NCI-H2171 treated with DMSO at 0.1 percent for 48 hours (cell line): ENCODE measurements at regions not wholly inside any gene's neighbourhood (a gene's known extent, or its start where the extent isn't known, plus 50 kb on each side); places are given as distances from the start of the nearest gene placed in this dataset.

Experiments
- DNase-seq: peaks from one replicate; lab custom pipeline; 2025; lab: John Stamatoyannopoulos, UW

DNA sequence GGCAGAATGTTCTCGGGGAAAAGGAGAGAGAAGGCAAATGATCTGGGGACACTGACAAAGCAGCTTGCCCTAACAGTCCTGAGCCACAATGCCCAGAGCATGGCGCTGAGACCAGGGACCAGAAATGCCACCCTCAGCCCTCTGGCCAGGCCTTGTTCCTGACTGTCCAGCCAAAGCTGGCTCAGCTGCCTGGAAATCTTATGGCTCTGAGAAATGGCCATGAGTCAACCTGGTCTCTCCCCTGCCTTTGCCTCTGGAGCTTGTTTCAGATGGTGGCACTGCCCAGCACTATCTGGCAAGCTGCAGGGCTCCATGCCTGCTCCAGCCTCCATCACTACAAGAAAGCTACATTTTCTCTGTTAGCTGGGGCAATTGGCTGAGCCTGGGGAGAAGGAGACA, 90.5 kb upstream of the PLXNA4 start:
- no peak for DNase-seq

DNA sequence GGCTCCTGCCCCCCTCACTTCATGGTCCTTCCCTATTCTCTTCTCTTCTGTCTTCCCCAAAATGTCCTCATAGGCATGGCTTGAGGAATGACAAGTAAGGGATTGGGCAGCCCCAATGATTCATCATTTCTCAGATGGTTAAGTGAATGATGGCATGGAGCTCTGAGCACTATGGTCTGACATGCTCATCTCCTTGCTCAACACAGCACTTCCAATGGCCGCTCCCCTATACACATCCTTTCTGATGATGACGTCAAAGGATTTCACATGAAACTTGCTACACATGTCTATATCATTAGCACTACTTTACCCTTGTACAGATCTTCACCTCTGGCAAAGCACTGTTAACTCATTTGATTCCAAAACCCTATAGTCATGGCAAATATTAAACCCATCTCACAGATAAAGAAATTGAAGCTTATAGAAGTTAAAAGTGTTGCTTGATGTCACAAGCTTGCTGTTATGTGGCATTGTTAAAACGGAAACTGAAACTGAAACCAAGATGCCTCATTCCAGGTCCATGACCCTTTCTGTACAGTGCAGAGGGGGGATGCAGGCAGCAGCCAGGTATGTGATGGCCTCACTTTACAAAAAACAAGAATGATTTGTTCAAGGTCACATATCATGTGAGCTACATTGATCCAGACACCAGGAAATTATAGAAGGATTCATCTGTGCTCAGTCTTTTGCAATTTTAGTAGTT, 90.0 kb upstream of the PLXNA4 start:
- DNase-seq, result no peak

DNA sequence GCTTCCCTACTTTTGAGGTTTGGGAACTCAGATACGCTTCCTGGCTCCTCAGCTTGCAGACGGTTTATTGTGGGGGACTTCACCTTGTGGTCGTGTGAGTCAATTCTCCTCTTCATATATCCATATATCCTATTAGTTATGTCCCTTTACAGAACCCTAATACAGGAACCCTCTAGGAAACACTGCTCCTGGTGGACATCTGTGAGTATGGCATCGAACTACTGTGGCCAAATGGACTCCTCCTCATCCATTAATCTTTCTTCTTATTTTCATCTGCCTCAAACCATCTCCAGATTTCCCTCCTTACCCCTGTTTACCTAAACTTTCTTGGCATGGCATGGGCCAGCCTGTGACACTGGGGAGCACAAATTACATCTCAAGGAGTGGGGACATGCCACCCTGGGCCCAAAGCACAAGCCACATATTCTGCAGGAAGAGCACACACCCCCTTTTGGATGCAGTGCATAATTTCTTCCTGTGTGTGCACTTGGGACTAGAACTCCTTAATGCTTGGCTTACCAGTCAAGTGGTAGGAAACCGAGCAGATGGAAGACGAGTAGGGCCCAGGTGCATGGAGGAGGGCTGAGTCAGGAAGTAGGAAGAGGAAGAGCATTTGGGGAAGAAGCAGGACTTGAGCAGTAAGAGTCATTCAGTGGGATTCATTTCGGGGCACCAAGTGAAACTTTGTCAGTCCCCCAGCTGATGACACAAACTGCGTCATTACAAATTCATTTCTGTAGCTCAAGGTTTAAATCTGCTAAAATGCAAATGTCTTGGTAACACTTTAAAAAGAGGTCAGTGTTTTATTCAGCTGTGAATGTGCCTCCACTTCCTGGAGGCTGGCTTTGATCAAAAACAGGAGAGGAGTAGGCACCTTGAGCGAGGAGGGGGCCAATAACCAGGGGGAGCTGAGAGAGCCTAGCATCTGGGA, 80.8 kb upstream of the PLXNA4 start:
- DNase-seq, result peak; percentile 75

DNA sequence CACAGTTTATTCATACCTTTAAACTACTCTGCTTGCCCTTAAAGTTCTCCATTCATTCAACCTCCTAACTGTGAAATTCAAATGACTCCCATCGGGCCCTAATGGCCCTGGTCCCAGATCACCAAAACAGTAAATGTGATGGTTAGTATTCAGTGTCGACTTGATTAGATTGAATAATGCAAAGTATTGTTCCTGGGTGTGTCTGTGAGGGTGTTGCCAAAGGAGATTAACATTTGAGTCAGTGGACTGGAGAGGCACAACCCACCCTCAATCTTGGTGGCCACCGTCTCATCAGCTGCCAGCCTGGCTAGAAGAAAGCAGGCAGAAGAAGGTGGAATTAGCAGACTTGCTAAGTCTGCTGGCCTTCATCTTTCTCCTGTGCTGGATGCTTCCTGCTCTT, 80.1 kb upstream of the PLXNA4 start:
- no peak for DNase-seq

DNA sequence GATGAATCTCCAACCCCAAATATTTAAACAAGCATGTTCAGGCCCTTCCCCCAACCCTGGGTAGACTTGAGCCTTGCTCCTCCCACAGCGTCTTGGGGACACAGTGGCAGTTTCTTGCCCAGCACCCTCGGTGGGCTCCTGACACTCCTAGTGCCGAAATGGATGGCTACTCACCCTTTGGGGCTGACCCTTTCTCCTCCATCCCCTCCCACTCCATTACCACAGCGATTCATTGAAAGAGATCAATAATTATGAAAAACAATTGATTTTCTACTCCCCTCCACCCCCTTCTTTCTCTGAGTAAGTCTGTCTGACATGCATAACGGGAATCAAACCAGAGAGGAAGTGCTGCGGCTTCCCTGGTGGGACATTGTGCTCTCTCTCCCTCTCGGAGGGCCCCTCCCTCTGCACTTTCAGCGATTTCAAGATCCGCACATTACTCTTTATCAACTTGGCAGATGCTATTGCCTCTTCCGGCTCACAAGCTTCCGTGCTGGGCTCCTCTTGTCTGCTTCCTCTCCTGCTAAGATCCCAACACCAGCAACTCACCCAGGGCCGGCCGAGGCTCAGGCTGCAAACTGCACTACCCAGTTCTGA, 79.0 kb upstream of the PLXNA4 start:
- DNase-seq, result no peak

DNA sequence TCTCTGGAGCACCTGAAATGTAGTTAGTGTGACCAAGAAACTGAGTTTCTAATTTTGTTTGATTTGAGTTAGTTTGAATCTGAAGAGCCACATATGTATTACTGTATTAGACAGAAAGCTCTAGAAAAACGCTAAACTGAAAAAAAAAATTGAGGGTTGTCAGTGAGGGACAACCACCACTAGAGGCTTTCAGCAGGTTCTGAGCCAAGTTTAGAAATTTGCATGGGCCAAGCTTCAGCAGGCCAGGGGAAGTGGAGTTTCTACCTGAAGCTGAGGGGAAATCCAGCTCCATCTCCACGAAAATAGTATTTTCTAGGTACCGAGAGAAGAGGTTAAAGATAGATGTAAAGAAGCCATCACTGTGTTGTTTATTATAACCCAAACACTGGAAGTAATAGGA, 77.9 kb upstream of the PLXNA4 start:
- no peak for DNase-seq

DNA sequence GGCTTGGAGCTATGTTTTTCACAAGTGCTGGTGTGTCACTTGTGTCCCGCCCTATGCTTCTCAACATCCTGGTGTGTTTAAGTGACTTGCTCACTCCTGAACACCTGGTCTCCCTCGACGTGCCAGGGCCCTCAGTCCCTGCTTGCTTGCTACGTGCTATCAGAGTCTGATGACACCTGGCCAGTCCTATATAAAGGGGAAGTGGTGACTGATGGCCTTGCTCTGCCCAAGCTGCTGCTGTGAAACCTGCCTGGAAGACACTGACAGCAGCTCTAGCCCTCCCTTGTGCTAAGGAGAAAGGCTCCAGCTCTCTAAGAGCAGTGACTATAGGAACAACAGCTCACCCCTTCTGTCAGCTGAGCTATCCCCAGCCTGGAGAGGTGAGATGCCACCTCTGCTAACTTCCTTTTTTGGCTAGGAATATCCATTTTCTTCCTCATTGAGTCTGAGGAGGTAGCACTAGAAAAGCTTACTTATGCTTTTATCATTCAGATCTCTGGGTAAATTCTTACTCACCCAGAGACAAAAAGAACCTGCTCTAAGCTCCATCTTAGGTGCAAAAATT, 77.2 kb upstream of the PLXNA4 start:
- no peak for DNase-seq

DNA sequence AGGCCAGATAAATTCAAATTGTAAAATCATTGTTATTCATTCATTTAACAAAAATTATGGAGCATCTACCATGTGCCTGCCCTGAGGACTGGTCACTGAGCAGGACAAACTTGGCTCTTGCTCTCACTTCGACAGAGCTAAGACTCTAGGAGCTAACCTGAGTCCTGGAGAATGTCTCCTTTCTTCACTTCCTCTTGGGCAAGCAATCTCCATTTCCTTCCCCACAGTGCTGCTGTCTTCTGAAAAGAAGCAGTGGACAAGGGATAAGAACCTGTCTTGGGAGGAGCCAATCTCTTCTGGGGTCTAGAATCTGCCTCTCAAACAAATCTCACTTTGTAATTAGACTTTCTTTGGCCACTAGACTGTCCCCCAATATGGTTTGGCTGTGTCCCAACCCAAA, 76.2 kb upstream of the PLXNA4 start:
- no peak for DNase-seq

DNA sequence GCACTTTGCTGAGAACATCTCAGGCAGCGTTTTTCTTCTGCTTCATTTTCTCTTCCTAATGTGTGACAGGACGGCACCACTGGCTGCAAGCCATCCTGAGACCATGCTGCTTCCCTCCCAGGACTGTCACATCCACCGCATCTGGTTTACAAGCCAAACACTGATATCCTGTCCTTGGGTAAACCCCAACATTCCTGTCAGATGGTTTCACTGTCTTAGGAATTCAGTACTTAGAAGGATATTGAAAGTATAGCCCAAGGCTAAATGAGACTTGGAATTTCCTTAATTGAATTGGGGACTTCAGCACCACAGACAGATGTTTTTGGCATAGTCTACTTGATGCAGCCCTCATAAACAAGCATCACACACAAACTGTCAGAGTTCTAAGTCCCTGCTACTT, 74.2 kb upstream of the PLXNA4 start:
- no peak for DNase-seq

DNA sequence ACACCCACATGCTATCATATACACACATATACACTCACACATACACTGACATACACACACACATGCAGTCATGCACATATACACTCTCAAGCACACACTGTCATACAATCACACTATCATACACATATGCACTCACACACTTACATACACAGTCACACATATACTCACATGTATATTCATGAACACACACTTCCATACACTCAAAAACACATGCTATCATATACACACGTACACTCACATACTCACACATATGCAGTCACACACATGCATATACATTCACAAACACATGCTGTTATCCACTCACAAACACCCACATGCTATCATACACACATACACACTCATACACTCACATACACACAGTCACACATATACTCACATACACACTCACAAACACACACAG, 71.0 kb upstream of the PLXNA4 start:
- DNase-seq, result no peak

DNA sequence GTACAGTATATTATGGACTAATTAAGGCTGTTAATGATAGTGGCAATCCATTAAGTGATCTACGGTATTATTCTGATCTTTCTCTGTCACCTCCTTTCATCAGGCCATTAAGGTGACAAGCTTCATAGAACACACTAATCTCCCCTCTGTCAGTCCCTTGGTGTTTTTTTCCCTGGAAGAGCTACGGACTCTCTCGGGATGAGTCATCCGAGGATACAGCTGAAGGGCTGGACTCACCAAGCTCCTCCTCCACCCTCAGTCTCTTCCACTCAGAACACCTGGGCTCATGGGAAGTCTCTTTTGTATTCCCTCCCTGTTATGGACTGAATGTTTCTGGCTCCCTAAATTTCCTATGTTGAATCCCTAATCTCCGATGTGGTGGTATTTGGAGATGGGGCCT, 69.8 kb upstream of the PLXNA4 start:
- peak; percentile 25 for DNase-seq

DNA sequence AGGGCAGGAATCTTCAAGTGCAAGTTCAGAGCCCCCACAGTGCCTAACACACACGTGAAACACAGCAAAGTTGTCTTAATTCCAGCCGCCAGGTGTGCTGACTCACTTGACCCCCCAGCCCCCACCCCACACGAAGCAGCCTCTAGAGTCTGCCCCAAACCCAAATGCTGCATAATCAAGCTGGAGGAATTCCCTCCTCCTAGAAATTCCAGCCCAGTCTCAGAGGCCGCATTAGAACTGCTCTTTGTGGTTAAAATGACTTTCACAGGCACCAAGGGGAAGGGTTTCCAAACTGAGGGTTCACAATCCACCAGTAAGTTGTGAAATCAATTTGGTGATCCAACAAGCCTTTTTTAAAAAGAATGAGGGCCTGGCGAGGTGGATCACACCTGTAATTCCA, 67.0 kb upstream of the PLXNA4 start:
- DNase-seq, result no peak

DNA sequence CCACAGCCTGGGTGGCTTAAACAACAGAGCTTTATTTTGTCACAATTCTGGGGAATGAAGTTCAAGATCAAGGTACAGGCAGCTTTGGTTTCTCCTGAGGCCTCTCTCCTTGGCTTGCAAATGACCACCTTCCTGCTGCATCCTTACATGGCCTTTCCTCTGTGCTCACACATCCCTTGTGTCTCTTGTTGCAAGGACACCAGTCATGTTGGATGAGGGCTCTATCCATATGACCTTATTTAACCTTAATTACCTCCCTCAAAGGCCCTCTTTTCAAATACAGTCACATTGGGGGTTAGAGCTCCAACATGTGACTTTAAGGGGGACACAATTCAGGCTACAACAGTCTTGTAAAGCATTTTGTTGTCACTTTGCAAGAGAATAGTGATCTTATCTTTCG, 65.0 kb upstream of the PLXNA4 start:
- no peak for DNase-seq

DNA sequence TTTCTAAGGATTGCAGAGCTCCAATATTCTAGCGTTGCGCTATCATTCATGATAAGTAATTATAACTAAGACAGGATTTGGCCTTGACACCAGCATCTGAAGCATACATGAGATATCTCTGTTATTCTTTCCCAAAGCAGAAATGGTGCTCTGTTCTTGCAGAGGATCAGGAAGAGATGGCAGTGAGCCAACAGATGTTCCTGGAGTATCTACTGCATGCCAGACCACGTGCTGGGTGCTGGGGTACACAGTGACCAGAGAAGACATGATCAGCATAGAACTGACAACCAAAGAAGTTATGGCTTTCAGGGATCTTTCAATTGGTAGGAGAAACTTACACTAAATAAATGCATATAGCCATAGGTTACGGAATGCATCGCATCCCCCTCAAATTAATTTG, 63.7 kb upstream of the PLXNA4 start:
- no peak for DNase-seq

DNA sequence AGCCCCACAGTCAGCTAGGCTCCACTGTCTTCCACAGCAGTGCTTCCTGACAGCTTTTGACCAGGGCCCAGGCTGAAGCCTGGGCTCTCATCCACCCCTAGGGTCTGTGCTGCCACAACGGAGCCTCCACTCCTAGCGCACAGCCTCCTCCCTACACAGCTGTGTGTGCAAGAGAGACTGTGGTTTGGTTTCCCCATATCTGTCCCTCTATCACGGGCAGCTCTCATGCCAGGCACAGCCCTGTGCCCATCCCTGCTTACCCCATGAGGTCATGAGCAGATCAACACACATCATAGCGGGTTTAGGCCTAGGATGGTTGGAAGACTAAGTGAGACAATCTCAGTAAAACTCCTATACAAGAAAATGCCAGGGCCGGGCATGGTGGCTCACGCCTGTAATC, 61.7 kb upstream of the PLXNA4 start:
- DNase-seq, result no peak

DNA sequence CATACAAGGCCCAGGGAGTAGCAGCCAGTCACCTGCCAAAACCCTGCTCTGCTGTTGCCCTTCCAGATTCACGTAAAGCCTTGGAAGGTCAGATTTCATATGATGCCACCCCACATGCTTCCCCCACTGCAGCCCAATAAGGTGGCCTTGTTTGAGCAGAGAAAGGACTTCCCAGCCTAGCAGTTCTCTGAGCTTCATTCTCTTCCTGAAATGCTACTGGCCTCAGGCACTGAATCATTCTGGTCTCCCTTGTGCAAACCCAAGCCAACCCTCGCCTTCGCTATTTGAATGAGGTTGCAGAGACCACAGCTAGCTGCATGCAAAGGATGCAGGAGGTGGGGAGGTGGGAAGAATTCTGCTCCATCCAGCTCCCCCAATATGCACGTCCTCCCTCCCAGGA, 60.3 kb upstream of the PLXNA4 start:
- no peak for DNase-seq

DNA sequence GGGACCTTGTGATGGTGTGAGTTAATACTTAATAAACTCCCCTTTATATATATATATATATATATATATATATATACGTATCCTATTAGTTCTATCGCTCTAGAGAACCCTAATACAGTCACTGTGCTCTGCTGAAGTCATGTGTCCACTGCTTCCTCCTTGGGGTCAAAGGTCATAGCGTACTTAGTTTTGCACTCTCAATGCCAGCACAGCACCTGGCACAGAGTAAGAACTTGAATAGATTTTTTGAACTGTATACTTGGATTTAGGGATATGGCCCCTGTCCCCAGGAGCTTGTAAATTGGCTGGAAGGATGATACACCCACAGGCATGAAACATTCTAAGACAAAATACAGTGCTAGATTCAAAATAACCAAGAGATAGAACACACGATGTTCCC, 58.9 kb upstream of the PLXNA4 start:
- no peak for DNase-seq

DNA sequence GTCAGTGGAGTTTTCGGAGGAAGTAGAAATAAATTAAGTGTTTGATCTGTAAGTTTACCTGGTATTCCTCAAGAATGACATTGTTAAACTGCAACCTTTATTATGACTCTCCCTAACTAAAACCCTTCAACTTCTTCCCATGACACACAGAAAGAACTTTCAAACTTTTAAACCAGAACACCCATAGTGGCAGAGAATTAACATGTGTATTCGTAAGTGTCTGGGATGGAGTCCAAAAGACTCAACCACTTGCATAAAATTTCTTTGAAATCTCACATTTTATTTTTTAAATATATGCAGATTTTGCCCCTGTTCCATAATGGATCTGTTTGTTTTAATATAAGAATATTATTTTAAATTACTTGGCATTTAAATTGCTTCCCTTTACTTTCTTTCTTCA, 54.6 kb upstream of the PLXNA4 start:
- no peak for DNase-seq
